ENCODE measurements at regions not wholly inside any gene's neighbourhood (a gene's known extent, or its start where the extent isn't known, plus 50 kb on each side); places are given as distances from the start of the nearest gene placed in this dataset.
A peak's percentile ranks its signal among the peaks of the same experiment; 100 is the strongest.
"Not testable (repeated sequence)": the region's sequence is repeated elsewhere in the genome, so short reads cannot be mapped to it uniquely, and the experiment has no call there.

- DNase-seq (ENCODE audit: low read depth in 2 of 2), result no peak
- no peak for TF ChIP-seq CTCF (IDR thresholded peaks at IDR 0.05; ENCODE audit: low read depth, low read length)
- H3K4me3 ChIP-seq (replicated peaks in 1 of 2; ENCODE audit: low read depth in 2 of 2, low read length in 2 of 2), result no peak overlapping the region
Measured at GRCh38 chr4:124846306-124846705, 133.8 kb upstream of the ANKRD50 start.

GRCh38 chr4:124839786-124840390, 127.4 kb upstream of the ANKRD50 start:
- DNase-seq (ENCODE audit: low read depth in 2 of 2), result peak in 1 of 2 donors; percentile 5
- no peak for TF ChIP-seq CTCF (IDR thresholded peaks at IDR 0.05; ENCODE audit: low read depth, low read length)

GRCh38 chr4:124833831-124834505, 121.4 kb upstream of the ANKRD50 start:
- DNase-seq (ENCODE audit: low read depth in 2 of 2), result no peak
- no peak for TF ChIP-seq CTCF (IDR thresholded peaks at IDR 0.05; ENCODE audit: low read depth, low read length)
- H3K4me3 ChIP-seq (replicated peaks in 1 of 2; ENCODE audit: low read depth in 2 of 2, low read length in 2 of 2), result no peak overlapping the region

More at GRCh38 chr4:124839786-124840390, 127.4 kb upstream of the ANKRD50 start:
- no peak overlapping the region for H3K4me3 ChIP-seq (replicated peaks in 1 of 2; ENCODE audit: low read depth in 2 of 2, low read length in 2 of 2)

GRCh38 chr4:124828382-124828781, 115.8 kb upstream of the ANKRD50 start:
- no peak overlapping the region for H3K4me3 ChIP-seq (replicated peaks in 1 of 2; ENCODE audit: low read depth in 2 of 2, low read length in 2 of 2)
- no peak for DNase-seq (ENCODE audit: low read depth in 2 of 2)
- no peak for TF ChIP-seq CTCF (IDR thresholded peaks at IDR 0.05; ENCODE audit: low read depth, low read length)

- no peak overlapping the region for H3K4me3 ChIP-seq (replicated peaks in 1 of 2; ENCODE audit: low read depth in 2 of 2, low read length in 2 of 2)
- TF ChIP-seq CTCF (IDR thresholded peaks at IDR 0.05; ENCODE audit: low read depth, low read length), result no peak
- DNase-seq (ENCODE audit: low read depth in 2 of 2), result no peak
Measured at GRCh38 chr4:124817531-124817930, 105.0 kb upstream of the ANKRD50 start.

GRCh38 chr4:124812203-124812602, 99.7 kb upstream of the ANKRD50 start:
- H3K4me3 ChIP-seq (replicated peaks in 1 of 2; ENCODE audit: low read depth in 2 of 2, low read length in 2 of 2); DNase-seq (ENCODE audit: low read depth in 2 of 2): not testable (repeated sequence)

- no peak for TF ChIP-seq CTCF (IDR thresholded peaks at IDR 0.05; ENCODE audit: low read depth, low read length)
- DNase-seq (ENCODE audit: low read depth in 2 of 2), result peak in 1 of 2 donors; percentile 2
- no peak overlapping the region for H3K4me3 ChIP-seq (replicated peaks in 1 of 2; ENCODE audit: low read depth in 2 of 2, low read length in 2 of 2)
Measured at GRCh38 chr4:124810827-124811226, 98.3 kb upstream of the ANKRD50 start.
